ENCODE measurements at regions not wholly inside any gene's neighbourhood (a gene's known extent, or its start where the extent isn't known, plus 50 kb on each side); places are given as distances from the start of the nearest gene placed in this dataset.
"Not testable (repeated sequence)": the region's sequence is repeated elsewhere in the genome, so short reads cannot be mapped to it uniquely, and the experiment has no call there.

GRCh38 chr9:32886021-32886420 lies 102.7 kb downstream of the TMEM215 start:
- no peak for DNase-seq (ENCODE audit: low read depth)

GRCh38 chr9:32894485-32894884 lies 106.9 kb downstream of the APTX start:
- DNase-seq (ENCODE audit: low read depth) = not testable (repeated sequence)

GRCh38 chr9:32899181-32899580 lies 102.2 kb downstream of the APTX start:
- DNase-seq (ENCODE audit: low read depth) = peak; percentile 39

- no peak for DNase-seq (ENCODE audit: low read depth)
Observed at GRCh38 chr9:32899761-32900160, 101.7 kb downstream of the APTX start.

- no peak for DNase-seq (ENCODE audit: low read depth)
Observed at GRCh38 chr9:32906213-32906612, 95.2 kb downstream of the APTX start.

GRCh38 chr9:32915802-32916201 lies 85.6 kb downstream of the APTX start:
- no peak for DNase-seq (ENCODE audit: low read depth)

- DNase-seq (ENCODE audit: low read depth) = no peak
Observed at GRCh38 chr9:32918628-32919027, 82.8 kb downstream of the APTX start.
